ENCODE measurements at regions not wholly inside any gene's neighbourhood (a gene's known extent, or its start where the extent isn't known, plus 50 kb on each side); places are given as distances from the start of the nearest gene placed in this dataset.

- TF ChIP-seq ZNF26 (tag by site-specific recombination; IDR thresholded peaks at IDR 0.05), result no peak
- no peak for TF ChIP-seq ZNF571 (tag by site-specific recombination; IDR thresholded peaks at IDR 0.05)
- TF ChIP-seq ZNF660 (tag by site-specific recombination; IDR thresholded peaks at IDR 0.05), result no peak
- TF ChIP-seq, protein P1, sequence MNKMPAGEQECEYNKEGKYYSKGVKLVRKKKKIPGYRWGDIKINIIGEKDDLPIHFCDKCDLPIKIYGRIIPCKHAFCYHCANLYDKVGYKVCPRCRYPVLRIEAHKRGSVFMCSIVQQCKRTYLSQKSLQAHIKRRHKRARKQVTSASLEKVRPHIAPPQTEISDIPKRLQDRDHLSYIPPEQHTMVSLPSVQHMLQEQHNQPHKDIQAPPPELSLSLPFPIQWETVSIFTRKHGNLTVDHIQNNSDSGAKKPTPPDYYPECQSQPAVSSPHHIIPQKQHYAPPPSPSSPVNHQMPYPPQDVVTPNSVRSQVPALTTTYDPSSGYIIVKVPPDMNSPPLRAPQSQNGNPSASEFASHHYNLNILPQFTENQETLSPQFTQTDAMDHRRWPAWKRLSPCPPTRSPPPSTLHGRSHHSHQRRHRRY (tag by site-specific recombination; IDR thresholded peaks at IDR 0.05), result no peak
- no peak for TF ChIP-seq ZNF747 (tag by site-specific recombination; IDR thresholded peaks at IDR 0.05)
- TF ChIP-seq, protein P2, sequence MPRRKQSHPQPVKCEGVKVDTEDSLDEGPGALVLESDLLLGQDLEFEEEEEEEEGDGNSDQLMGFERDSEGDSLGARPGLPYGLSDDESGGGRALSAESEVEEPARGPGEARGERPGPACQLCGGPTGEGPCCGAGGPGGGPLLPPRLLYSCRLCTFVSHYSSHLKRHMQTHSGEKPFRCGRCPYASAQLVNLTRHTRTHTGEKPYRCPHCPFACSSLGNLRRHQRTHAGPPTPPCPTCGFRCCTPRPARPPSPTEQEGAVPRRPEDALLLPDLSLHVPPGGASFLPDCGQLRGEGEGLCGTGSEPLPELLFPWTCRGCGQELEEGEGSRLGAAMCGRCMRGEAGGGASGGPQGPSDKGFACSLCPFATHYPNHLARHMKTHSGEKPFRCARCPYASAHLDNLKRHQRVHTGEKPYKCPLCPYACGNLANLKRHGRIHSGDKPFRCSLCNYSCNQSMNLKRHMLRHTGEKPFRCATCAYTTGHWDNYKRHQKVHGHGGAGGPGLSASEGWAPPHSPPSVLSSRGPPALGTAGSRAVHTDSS (tag by site-specific recombination; IDR thresholded peaks at IDR 0.05), result no peak
These were observed 507.9 kb downstream of the DMRTA1 start (continued) for GRCh38 chr9:22954550-22954949.

GRCh38 chr9:22954964-22955363, 508.3 kb downstream of the DMRTA1 start:
- POLR2A ChIA-PET, result no interaction called here
- no peak for TF ChIP-seq ZNF621 (tag by site-specific recombination; IDR thresholded peaks at IDR 0.05)
- no peak for TF ChIP-seq ZFP41 (tag by site-specific recombination; IDR thresholded peaks at IDR 0.05; ENCODE audit: borderline replicate concordance)
- no peak for TF ChIP-seq ZFHX2 (tag by site-specific recombination; conservative IDR thresholded peaks at IDR 0.05)
- CTCF ChIA-PET, result no interaction called here
- H3K4me1 ChIP-seq (ENCODE audit: control insufficient read depth, insufficient read depth, low read length), result no peaks in the 10 kb centered on the region
- no peaks in the 10 kb centered on the region for H3K9me3 ChIP-seq (ENCODE audit: control insufficient read depth, insufficient read depth, low read depth, low read length)
- H3K4me3 ChIP-seq (ENCODE audit: low read depth, low read length), result no peak overlapping the region
- H3K36me3 ChIP-seq (ENCODE audit: control insufficient read depth in 2 of 2, insufficient read depth in 1 of 2, low read length in 2 of 2), result no peaks in the 10 kb centered on the region
- no peak overlapping the region for H3K27ac ChIP-seq (ENCODE audit: extremely low read depth, low read depth, low read length)

DNA sequence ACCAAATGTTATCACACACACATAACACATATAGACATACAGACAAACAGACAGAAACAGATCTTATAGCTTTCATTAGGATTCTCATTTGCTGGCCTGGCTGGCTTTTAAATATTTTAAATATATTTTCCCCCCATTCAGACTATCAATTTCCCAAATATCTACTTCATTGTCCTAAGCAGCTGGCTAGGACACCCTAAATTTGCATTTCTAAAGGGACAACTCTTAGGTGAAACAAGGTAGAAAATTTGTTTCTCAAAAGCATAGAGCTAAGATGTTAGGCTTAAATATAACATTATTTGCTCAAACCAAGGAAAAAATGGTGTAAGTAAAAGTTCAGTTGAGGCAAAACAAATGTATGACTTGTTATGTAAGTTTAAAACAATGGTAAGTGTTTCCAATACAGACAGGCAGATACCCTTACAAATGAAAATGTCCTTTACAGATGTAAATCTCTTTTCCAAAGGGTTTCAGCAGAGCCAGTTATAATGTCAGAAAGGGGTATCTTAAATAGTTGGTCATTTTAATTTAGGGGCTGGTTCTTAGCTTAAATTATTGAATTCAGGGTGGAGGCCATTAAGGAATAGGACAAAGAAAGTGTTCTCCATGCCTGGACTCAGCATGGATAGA, 522.8 kb downstream of the DMRTA1 start:
- ChIA-PET POLR2A (no interaction called here), CTCF (no interaction called here)
- no peak for TF ChIP-seq PRDM1 (tag by site-specific recombination; IDR thresholded peaks at IDR 0.05)
- TF ChIP-seq ZNF19 (tag by site-specific recombination; IDR thresholded peaks at IDR 0.05; ENCODE audit: low read depth), result no peak
- TF ChIP-seq ZNF558 (tag by site-specific recombination; IDR thresholded peaks at IDR 0.05), result no peak
- TF ChIP-seq ZNF10 (tag by site-specific recombination; IDR thresholded peaks at IDR 0.05), result no peak
- TF ChIP-seq ZNF140 (tag by site-specific recombination; IDR thresholded peaks at IDR 0.05), result no peak
- no peaks in the 10 kb centered on the region for H3K9me3 ChIP-seq (ENCODE audit: control insufficient read depth, insufficient read depth, low read depth, low read length)
- H3K4me1 ChIP-seq (ENCODE audit: control insufficient read depth, insufficient read depth, low read length), result no peaks in the 10 kb centered on the region
- no peak overlapping the region for H3K27ac ChIP-seq (ENCODE audit: extremely low read depth, low read depth, low read length)
- H3K4me3 ChIP-seq (ENCODE audit: low read depth, low read length), result no peak overlapping the region
- no peaks in the 10 kb centered on the region for H3K36me3 ChIP-seq (ENCODE audit: control insufficient read depth in 2 of 2, insufficient read depth in 1 of 2, low read length in 2 of 2)

GRCh38 chr9:22970434-22970975, 523.9 kb downstream of the DMRTA1 start:
- H3K4me3 ChIP-seq (ENCODE audit: low read depth, low read length), result no peak overlapping the region
- H3K9me3 ChIP-seq (ENCODE audit: control insufficient read depth, insufficient read depth, low read depth, low read length), result no peaks in the 10 kb centered on the region
- no peaks in the 10 kb centered on the region for H3K4me1 ChIP-seq (ENCODE audit: control insufficient read depth, insufficient read depth, low read length)
- no peaks in the 10 kb centered on the region for H3K36me3 ChIP-seq (ENCODE audit: control insufficient read depth in 2 of 2, insufficient read depth in 1 of 2, low read length in 2 of 2)
- CTCF ChIA-PET, result interaction anchor here (0.6 to 0.7 kb wide), 2 partner anchors 283 to 322 kb away, joined by 3 read pairs; no protein-coding TSS in a partner anchor
- no peak overlapping the region for H3K27ac ChIP-seq (ENCODE audit: extremely low read depth, low read depth, low read length)
- POLR2A ChIA-PET, result no interaction called here
- TF ChIP-seq, protein P3, sequence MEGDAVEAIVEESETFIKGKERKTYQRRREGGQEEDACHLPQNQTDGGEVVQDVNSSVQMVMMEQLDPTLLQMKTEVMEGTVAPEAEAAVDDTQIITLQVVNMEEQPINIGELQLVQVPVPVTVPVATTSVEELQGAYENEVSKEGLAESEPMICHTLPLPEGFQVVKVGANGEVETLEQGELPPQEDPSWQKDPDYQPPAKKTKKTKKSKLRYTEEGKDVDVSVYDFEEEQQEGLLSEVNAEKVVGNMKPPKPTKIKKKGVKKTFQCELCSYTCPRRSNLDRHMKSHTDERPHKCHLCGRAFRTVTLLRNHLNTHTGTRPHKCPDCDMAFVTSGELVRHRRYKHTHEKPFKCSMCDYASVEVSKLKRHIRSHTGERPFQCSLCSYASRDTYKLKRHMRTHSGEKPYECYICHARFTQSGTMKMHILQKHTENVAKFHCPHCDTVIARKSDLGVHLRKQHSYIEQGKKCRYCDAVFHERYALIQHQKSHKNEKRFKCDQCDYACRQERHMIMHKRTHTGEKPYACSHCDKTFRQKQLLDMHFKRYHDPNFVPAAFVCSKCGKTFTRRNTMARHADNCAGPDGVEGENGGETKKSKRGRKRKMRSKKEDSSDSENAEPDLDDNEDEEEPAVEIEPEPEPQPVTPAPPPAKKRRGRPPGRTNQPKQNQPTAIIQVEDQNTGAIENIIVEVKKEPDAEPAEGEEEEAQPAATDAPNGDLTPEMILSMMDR (tag by site-specific recombination; IDR thresholded peaks at IDR 0.05), result no peak
- TF ChIP-seq ZNF76 (tag by site-specific recombination; IDR thresholded peaks at IDR 0.05; ENCODE audit: borderline replicate concordance, low read depth), result no peak
- no peak for TF ChIP-seq BCL11A (tag by site-specific recombination; IDR thresholded peaks at IDR 0.05; ENCODE audit: low read depth)
- TF ChIP-seq ZNF768 (tag by site-specific recombination; IDR thresholded peaks at IDR 0.05), result no peak
- no peak for TF ChIP-seq HOXC10 (CRISPR knock-in tag; IDR thresholded peaks at IDR 0.05)
- TF ChIP-seq OSR2 (tag by site-specific recombination; IDR thresholded peaks at IDR 0.05), result no peak
- no peak for TF ChIP-seq ZNF785 (tag by site-specific recombination; IDR thresholded peaks at IDR 0.05)
- TF ChIP-seq, protein P4, sequence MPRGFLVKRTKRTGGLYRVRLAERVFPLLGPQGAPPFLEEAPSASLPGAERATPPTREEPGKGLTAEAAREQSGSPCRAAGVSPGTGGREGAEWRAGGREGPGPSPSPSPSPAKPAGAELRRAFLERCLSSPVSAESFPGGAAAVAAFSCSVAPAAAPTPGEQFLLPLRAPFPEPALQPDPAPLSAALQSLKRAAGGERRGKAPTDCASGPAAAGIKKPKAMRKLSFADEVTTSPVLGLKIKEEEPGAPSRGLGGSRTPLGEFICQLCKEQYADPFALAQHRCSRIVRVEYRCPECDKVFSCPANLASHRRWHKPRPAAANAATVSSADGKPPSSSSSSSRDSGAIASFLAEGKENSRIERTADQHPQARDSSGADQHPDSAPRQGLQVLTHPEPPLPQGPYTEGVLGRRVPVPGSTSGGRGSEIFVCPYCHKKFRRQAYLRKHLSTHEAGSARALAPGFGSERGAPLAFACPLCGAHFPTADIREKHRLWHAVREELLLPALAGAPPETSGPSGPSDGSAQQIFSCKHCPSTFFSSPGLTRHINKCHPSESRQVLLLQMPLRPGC (tag by site-specific recombination; IDR thresholded peaks at IDR 0.05), result no peak
